Astrocyte (in vitro differentiated cells and primary cell): ENCODE measurements at regions not wholly inside any gene's neighbourhood (a gene's known extent, or its start where the extent isn't known, plus 50 kb on each side); places are given as distances from the start of the nearest gene placed in this dataset.

Experiments used
- EZH2 ChIP-seq: IDR thresholded peaks from 2 replicates; pipeline ENCODE4 v1.6.1; 2012; ENCODE audit warnings: mild to moderate bottlenecking, low read length, inconsistent platforms; ENCODE audit not compliant: insufficient read depth
- TF ChIP-seq, protein P1 (sequence below): IDR thresholded peaks from 2 replicates; pipeline ENCODE4 v1.5.1; 2011; ENCODE audit warnings: low read depth, mild to moderate bottlenecking, inconsistent platforms, low read length, moderate library complexity; ENCODE audit not compliant: insufficient read depth

DNA sequence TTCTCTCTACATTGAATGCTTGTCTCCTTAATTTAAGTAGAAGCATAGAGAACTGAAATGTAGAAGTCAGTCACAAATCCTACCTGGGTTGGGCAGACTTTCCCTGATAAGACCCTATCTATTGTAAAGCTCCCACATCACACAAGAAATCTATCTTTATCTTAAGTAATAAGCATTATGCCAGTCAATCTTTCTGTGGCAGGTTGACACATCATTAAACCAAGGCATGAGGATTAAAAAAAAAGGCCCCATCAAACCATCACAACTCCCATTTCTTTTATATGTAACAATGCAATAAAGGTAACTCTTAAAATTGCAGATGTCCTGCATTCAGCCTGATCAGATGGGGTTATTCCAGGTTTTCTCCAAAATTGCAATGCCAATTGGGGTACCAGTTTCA is 311.8 kb downstream of the TOX3 start:
- TF ChIP-seq, protein P1, sequence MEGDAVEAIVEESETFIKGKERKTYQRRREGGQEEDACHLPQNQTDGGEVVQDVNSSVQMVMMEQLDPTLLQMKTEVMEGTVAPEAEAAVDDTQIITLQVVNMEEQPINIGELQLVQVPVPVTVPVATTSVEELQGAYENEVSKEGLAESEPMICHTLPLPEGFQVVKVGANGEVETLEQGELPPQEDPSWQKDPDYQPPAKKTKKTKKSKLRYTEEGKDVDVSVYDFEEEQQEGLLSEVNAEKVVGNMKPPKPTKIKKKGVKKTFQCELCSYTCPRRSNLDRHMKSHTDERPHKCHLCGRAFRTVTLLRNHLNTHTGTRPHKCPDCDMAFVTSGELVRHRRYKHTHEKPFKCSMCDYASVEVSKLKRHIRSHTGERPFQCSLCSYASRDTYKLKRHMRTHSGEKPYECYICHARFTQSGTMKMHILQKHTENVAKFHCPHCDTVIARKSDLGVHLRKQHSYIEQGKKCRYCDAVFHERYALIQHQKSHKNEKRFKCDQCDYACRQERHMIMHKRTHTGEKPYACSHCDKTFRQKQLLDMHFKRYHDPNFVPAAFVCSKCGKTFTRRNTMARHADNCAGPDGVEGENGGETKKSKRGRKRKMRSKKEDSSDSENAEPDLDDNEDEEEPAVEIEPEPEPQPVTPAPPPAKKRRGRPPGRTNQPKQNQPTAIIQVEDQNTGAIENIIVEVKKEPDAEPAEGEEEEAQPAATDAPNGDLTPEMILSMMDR: no peak
- no peak for TF ChIP-seq EZH2
